ENCODE measurements at regions not wholly inside any gene's neighbourhood (a gene's known extent, or its start where the extent isn't known, plus 50 kb on each side); places are given as distances from the start of the nearest gene placed in this dataset.

DNA sequence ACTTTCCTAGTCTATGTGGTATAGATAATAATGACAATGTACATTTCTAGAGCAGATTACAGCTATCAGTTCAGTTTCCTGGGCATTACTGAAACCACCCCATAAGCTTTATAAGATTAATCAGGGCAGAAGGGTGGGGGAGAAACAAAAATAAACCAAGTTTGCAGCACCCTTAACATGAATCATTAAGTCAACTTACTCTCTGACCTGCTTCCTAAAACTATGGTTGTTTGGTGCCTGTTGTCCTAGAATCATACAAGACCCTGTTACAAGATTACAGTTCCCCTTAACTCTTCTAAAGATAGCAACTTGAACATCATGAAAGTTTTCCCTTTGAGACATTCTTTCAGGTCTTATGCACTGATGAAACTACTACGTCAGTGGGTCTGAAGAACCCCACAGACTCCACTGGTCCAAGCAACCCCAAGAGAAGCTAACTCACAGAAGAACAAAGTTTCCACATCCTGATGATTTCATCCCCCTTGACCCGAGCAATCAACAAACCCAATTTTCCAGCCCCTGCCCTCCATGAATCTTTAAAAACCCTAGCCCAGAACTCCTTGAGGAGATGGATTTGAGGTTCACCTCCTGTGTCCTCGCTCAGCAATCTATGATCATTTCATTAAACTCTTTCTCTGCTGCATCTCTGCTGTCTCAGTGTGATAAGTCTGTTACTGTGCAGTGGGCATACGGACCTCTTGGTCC lies 336.5 kb downstream of the FOXO1 start:
- no peak overlapping the region for H3K4me3 ChIP-seq (ENCODE audit: severe bottlenecking)
- no peak for DNase-seq (ENCODE audit: low spot score)
- no peaks in the 10 kb centered on the region for H3K27me3 ChIP-seq (ENCODE audit: insufficient read depth, poor library complexity, severe bottlenecking)
- TF ChIP-seq, protein P1, sequence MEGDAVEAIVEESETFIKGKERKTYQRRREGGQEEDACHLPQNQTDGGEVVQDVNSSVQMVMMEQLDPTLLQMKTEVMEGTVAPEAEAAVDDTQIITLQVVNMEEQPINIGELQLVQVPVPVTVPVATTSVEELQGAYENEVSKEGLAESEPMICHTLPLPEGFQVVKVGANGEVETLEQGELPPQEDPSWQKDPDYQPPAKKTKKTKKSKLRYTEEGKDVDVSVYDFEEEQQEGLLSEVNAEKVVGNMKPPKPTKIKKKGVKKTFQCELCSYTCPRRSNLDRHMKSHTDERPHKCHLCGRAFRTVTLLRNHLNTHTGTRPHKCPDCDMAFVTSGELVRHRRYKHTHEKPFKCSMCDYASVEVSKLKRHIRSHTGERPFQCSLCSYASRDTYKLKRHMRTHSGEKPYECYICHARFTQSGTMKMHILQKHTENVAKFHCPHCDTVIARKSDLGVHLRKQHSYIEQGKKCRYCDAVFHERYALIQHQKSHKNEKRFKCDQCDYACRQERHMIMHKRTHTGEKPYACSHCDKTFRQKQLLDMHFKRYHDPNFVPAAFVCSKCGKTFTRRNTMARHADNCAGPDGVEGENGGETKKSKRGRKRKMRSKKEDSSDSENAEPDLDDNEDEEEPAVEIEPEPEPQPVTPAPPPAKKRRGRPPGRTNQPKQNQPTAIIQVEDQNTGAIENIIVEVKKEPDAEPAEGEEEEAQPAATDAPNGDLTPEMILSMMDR (IDR thresholded peaks at IDR 0.05; ENCODE audit: poor library complexity, severe bottlenecking): no peak
- no peaks in the 10 kb centered on the region for H3K36me3 ChIP-seq (ENCODE audit: low read depth)
- H3K4me1 ChIP-seq (ENCODE audit: insufficient read depth, poor library complexity, severe bottlenecking): peaks cover 31% of the 10 kb centered on the region
- no peak for ATAC-seq (ENCODE audit: low read depth)
- no peaks in the 10 kb centered on the region for H3K9me3 ChIP-seq (ENCODE audit: severe bottlenecking)
- H3K27ac ChIP-seq (ENCODE audit: poor library complexity, severe bottlenecking): peak overlapping the region; percentile 57

DNA sequence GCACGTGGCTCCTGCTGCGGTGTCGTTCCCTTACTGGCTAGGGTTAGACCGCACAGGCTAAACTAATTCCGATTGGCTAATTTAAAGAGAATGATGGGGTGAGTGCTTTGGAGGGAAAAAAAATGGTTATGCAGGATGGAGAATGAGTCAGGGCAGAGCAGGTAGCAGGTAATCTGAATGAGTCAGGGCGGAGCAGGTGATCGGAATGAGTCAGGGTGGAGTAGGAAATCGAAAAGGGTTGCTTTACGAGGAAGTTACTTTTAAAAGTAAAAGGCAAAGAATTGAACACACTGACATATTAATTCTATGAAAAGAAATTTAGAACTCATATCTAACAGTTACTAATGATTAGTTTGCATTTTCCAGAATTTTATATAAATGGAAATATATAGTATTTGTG lies 335.5 kb downstream of the FOXO1 start:
- no peaks in the 10 kb centered on the region for H3K27me3 ChIP-seq (ENCODE audit: insufficient read depth, poor library complexity, severe bottlenecking)
- no peaks in the 10 kb centered on the region for H3K9me3 ChIP-seq (ENCODE audit: severe bottlenecking)
- ATAC-seq (ENCODE audit: low read depth): peak; percentile 54; the same call in 2 of the 3 replicates
- TF ChIP-seq, protein P1 (IDR thresholded peaks at IDR 0.05; ENCODE audit: poor library complexity, severe bottlenecking): no peak
- no peaks in the 10 kb centered on the region for H3K36me3 ChIP-seq (ENCODE audit: low read depth)
- H3K27ac ChIP-seq (ENCODE audit: poor library complexity, severe bottlenecking): peak overlapping the region; percentile 57
- no peak overlapping the region for H3K4me3 ChIP-seq (ENCODE audit: severe bottlenecking)
- H3K4me1 ChIP-seq (ENCODE audit: insufficient read depth, poor library complexity, severe bottlenecking): peaks cover 31% of the 10 kb centered on the region
- DNase-seq (ENCODE audit: low spot score): no peak

GRCh38 chr13:40331802-40332201 lies 334.6 kb downstream of the FOXO1 start:
- Histone ChIP-seq H3K36me3 (ENCODE audit: low read depth) (no peaks in the 10 kb centered on the region), H3K27ac (ENCODE audit: poor library complexity, severe bottlenecking) (peak overlapping the region; percentile 57), H3K4me1 (ENCODE audit: insufficient read depth, poor library complexity, severe bottlenecking) (peaks cover 31% of the 10 kb centered on the region), H3K4me3 (ENCODE audit: severe bottlenecking) (no peak overlapping the region), H3K27me3 (ENCODE audit: insufficient read depth, poor library complexity, severe bottlenecking) (no peaks in the 10 kb centered on the region), H3K9me3 (ENCODE audit: severe bottlenecking) (no peaks in the 10 kb centered on the region)
- ATAC-seq (ENCODE audit: low read depth) (no peak), DNase-seq (ENCODE audit: low spot score) (no peak)
- TF ChIP-seq, protein P1 (IDR thresholded peaks at IDR 0.05; ENCODE audit: poor library complexity, severe bottlenecking): no peak

GRCh38 chr13:40333226-40333625 lies 333.2 kb downstream of the FOXO1 start:
- Histone ChIP-seq H3K27ac (ENCODE audit: poor library complexity, severe bottlenecking) (peak overlapping the region; percentile 57), H3K4me3 (ENCODE audit: severe bottlenecking) (no peak overlapping the region), H3K4me1 (ENCODE audit: insufficient read depth, poor library complexity, severe bottlenecking) (peaks cover 31% of the 10 kb centered on the region), H3K36me3 (ENCODE audit: low read depth) (no peaks in the 10 kb centered on the region), H3K27me3 (ENCODE audit: insufficient read depth, poor library complexity, severe bottlenecking) (no peaks in the 10 kb centered on the region), H3K9me3 (ENCODE audit: severe bottlenecking) (no peaks in the 10 kb centered on the region)
- peak; percentile 90 for ATAC-seq (ENCODE audit: low read depth)
- TF ChIP-seq, protein P1 (IDR thresholded peaks at IDR 0.05; ENCODE audit: poor library complexity, severe bottlenecking): no peak
- no peak for DNase-seq (ENCODE audit: low spot score)

- peak overlapping the region; percentile 57 for H3K27ac ChIP-seq (ENCODE audit: poor library complexity, severe bottlenecking)
- no peak overlapping the region for H3K4me3 ChIP-seq (ENCODE audit: severe bottlenecking)
- H3K9me3 ChIP-seq (ENCODE audit: severe bottlenecking): no peaks in the 10 kb centered on the region
- DNase-seq (ENCODE audit: low spot score) (no peak), ATAC-seq (ENCODE audit: low read depth) (no peak)
- peaks cover 31% of the 10 kb centered on the region for H3K4me1 ChIP-seq (ENCODE audit: insufficient read depth, poor library complexity, severe bottlenecking)
- H3K36me3 ChIP-seq (ENCODE audit: low read depth): no peaks in the 10 kb centered on the region
- no peaks in the 10 kb centered on the region for H3K27me3 ChIP-seq (ENCODE audit: insufficient read depth, poor library complexity, severe bottlenecking)
- TF ChIP-seq, protein P1 (IDR thresholded peaks at IDR 0.05; ENCODE audit: poor library complexity, severe bottlenecking): no peak
Measured at GRCh38 chr13:40334031-40334430, 332.4 kb downstream of the FOXO1 start.

All from RWPE2 (cell line).